KBM-7 (cell line): ENCODE measurements at regions not wholly inside any gene's neighbourhood (a gene's known extent, or its start where the extent isn't known, plus 50 kb on each side); places are given as distances from the start of the nearest gene placed in this dataset.

Experiments
- DNase-seq: peaks from one replicate; pipeline ENCODE4 v3.0.0-alpha.2; 2015
- in situ Hi-C: fragments of 300-500 bp; cut with MboI; formaldehyde crosslinking; loops from 2 replicates; pipeline ENCODE4 v1.14.3; 2020; ENCODE audit warnings: low sequenced_read_pairs, low pct_unique_long_range_greater_than_20kb, mixed read lengths

DNA sequence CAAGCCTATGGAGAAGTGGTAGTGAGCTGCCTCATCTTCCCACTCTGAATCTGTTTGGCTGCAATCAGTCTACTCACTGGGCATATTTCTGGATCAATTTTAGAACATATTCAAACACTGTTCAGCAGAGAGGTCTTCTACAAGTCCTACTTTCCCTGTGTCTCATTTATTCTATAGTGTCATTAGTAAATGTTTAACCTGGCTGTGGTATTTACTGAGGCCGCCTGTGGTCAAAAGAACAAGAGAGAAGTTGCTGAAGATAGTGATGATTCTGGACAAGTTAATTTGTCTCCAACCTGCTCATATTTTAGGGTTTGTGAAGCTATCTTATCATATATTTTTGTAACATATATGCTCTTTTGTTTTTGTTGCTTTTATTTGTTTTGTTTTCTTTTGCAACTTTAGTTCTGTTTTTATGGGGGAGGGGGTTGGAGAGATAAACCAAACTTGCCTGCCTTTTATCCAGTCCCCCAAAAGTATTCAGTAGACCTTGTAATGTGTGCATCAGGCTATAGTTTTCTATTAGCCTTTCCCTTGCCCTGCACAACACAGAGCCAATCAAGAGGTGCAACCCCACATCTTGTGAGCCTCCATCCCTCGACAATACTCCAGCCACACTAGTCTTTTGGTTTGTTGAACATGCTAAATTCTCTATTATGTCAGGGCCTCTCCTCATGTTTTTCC, 362.8 kb upstream of the MBL2 start:
- in situ Hi-C loops, result no loop called here
- no peak for DNase-seq

DNA sequence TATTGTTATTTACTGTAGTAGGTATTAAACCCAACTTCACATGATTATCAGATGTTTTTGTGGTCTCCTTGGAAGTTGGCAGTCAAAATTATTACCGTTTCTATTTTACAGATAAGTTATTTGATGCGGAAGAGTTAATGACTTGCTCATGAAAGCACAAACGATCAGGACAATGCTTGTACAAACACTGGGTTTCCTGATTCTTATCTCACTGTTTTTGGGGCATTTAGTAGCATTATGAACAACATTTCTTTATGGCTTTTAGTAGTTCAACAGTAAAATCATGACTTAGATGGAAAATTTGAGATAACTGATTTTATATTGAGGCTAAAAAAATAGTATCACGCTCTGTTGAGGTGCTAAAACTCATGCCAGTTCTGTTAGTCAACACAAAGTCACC, 361.5 kb upstream of the MBL2 start:
- DNase-seq, result no peak
- in situ Hi-C loops, result no loop called here

DNA sequence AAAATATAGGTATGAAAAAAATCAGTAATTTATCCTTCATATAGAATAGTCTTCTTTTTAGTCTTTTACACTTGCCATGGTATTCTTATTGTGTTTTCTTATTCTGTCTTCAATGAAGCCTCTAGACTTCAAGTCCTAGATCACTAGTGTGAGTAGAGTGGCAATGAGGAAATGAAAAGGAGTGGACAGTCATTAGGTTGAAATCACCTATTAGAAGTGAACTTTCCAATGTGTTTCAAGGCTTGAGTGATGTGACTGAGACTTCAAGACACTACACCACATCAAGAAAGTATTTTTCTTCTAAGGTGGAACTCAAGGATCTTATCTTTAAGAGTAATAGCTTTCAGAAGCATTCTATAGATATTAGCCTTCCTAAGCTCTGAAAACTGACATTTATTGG, 357.8 kb upstream of the MBL2 start:
- in situ Hi-C loops, result no loop called here
- DNase-seq, result no peak

DNA sequence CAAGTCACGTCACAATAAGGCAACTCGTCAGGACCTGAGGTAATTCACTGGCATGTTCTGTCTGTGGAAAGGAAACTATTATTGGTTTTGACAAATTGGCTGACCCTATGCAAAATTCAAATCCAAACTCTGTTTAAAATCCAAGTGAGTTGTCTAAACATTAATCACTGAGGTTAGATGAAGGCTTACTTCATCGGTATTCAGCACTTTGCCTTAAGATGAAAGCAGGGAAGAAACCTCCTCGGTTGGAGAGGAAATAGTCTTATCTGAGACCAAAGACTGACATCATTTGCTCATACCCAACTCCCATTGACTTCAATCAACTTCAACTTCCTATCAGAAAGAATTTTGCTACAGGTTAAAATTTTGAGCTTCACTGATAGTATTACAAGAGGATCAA, 355.1 kb upstream of the MBL2 start:
- DNase-seq, result no peak
- in situ Hi-C loops, result no loop called here

DNA sequence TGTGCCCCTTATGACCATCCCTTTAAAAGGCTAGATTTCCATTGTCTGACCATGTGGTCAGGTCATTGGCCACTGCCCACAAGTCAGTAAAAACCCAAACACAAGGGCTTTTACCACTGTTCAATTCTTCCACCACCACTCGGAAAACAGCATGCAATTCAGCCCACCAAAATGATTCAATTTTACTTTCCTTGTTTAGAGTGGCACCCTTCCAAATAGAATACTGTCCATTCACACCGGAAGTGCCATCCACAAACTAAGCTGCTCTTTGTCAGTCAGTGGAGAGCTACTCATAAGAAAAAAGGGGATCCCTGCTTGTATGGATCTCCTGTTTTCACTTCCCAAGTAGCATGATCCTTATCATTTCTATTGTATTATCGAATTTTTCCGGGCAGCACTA, 350.7 kb upstream of the MBL2 start:
- DNase-seq, result no peak
- in situ Hi-C loops, result no loop called here

DNA sequence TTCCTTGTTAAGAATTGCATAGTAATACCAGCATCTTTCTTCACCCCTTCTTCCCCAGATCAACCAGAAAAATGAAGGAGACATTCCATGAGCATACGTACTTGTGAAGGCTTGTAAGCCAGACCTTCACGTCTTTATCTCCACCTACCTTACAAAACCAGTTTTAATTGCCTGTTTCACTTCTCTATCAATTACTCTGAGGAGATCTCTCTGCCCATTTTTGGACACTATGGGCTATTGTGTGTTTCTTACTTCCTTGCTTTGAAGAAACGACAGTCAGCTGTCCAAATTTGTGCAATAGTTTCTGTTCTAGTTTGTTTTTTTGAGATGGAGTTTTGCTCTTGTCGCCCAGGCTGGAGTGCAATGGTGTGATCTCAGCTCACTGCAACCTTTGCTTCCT, 349.7 kb upstream of the MBL2 start:
- no peak for DNase-seq
- in situ Hi-C loops, result no loop called here

DNA sequence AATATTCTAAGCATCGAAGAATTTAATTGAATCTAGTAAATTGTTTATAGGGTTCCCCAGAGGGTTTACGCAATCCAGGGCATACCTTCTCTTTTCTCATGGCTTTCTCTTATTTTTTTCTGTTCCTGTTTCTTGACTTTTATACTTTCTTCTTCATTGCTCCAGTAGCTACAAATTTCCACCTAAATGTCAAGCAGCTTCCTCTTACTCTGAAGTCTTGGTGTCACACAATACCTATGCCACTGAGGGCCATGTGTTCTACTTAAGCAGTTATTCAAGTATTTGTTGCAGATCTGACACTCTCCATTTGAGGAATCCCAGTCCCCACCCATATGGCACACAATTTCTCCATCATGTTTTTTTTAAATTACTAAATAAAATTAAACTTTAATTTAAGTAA, 343.1 kb upstream of the MBL2 start:
- in situ Hi-C loops, result no loop called here
- peak; percentile 23 for DNase-seq

DNA sequence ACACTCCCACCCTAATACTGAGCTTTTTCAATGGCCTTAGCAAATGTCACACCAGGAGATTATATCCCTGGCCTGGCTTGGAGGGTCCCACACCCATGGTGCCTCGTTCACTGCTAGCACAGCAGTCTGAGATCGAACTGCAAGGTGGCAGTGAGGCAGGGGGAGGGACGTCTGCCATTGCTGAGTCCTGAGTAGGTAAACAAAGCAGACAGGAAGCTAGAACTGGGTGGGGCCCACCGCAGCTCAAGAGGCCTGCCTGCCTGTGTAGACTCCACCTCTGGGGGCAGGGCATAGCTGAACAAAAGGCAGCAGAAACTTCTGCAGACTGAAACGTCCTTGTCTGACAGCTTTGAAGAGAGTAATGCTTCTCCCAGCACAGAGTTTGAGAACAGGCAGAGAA, 338.9 kb upstream of the MBL2 start:
- peak; percentile 56 for DNase-seq
- in situ Hi-C loops, result no loop called here

DNA sequence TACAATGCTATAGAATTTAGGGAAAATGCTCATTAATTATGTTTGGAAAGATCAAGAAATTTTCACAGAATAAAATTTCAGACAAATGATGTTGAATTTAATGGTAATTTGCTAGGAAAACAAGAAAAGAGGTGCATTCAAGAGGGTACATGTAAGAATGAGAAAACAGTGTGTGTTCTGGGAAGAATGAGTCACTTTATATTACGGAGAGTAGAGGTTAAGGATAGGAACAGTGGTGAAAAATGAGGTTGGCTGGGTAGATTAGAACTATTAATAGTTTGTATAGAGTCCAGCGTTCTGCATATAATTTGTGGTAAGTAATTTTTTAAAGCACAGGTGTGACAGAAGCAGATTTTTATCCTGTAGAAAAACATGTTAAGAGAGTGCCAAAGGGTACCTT, 336.7 kb upstream of the MBL2 start:
- DNase-seq, result no peak
- in situ Hi-C loops, result no loop called here

DNA sequence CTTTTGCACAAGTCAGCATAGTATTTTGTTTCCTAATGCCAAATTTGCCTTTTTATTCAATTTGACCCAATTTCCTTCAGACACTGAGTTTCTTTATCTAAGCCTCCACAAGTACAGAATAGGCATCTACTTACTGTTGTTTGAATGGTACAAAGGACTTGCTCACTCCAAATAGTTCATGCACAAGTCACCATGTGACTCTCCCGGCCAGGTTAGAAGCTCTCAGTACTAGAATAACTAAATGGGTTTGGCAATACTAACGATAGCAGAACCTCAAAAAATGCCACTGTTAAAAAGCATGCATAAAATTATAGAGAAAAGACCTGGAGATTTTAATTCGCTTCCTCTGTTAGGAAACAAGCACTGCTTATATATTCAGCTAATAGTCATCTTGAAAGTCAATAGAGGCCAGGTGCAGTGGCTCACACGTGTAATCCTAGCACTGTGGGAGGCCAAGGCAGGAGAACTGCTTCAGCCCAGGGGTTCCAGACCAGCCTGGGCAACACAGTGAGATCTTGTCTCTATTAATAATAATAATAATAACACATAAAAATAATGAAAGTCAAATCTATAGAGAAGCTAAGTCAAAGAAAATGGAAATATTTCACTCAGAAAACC, 335.8 kb upstream of the MBL2 start:
- DNase-seq, result no peak
- in situ Hi-C loops, result no loop called here

DNA sequence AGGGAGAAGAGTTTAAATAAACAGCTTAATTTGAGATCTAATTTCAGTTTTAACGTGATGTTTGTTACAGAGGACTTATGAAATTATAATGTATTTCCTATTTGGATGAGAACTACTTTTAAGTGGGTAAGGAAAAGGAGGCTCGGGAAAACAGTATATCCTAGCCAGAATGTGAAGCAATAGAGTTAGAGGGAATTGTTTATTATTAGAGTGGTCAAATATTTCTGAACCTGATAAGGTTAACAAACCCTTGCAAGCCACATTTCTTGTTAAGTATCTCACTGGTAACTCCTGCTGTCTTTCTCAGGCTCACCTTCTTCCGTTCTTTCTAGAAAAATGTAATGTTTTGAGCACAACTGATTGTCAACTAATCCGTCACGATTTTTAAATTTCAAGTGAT, 335.1 kb upstream of the MBL2 start:
- no peak for DNase-seq
- in situ Hi-C loops, result no loop called here

DNA sequence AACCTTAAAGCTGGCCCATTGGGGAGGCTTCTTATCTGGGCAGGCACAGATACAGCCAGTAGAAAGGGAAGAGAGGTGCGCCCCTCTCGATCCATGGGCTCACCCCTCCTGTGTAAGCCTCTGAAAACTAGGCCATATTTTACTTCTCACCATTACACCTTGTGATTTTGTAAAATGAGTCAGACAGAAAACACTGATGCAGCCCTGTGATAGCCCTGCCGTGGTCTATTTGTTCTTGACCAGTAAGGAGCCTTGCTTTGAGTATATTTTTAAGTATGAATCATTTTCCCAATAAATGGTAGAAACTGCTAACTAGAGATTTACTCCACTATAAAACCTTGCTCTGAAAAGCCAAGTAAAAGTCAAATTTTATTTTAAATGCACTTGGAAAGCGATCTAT, 329.8 kb upstream of the MBL2 start:
- in situ Hi-C loops, result no loop called here
- DNase-seq, result no peak

DNA sequence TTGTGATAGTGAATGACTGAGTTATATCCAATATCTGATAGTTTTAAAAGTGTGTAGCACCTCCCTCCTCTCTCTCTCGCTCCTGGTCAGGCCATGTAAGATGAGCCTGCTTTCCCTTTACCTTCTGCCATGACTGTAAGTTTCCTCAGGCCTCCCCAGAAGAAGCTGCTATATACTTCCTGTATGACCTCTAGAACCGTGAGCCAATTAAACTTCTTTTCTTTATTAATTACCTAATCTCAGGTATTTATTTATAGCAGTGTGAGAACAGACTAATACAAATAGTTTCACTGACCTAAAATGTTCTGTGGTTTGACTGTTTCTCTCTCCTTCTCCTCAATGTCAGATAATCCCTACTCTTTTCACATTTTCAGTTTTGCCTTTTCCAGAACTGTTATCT, 321.3 kb upstream of the MBL2 start:
- DNase-seq, result no peak
- in situ Hi-C loops, result no loop called here

DNA sequence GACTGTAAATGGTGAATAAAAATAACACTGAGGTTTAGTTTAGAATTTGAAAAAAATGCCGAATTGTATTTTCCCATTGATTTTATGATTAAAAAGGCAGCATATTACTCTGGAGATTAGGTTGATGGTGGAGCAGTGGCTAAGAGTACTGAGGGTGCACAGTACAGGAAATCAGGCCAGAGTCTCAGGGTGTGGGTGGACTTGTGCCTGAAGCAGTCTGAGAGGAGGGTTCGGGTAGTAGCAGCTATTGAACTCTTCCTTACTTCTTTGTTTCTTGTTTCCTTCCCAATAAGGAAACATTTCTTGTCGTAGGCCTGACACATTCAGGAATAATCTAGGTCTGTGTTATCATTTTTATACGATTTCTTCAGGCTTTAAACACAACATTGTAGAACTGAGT, 319.0 kb upstream of the MBL2 start:
- DNase-seq, result no peak
- in situ Hi-C loops, result no loop called here

DNA sequence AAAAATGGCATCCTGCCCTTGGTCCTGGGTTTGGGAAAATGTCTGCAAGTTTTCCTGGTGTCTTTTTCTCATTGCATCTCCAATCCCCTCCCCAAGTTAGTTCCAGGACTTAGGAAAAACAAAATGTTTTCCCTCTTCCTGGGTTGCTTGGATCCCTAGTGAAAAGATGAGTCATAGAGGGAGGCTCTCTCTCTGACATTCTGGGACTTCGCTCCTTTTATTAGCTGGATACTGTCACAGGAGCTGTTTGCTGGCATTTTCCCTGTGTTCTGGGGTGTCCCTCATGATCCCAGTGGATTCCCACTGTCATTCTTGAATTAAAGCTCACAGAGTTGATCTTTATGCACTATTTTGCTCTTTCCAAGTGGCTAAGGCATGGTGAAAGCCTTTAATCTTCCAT, 316.4 kb upstream of the MBL2 start:
- in situ Hi-C loops, result no loop called here
- no peak for DNase-seq

DNA sequence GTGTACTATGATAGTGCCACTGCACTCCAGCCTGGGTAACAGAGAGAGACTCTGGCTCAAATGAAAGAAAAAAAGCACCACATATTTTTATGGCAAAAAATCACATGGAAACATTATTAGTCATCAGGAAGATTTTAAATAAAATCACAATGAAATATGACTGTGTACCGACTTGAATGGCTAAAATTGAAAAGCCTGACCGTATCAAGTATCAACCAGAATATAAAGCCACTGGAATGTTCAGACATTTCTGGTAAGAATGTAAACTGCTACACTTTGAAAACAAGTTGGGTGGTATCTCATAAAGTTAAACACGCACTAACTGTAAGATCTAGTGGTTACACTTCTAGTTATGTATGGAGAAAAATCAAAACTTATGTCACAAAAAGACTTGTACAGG, 306.7 kb upstream of the MBL2 start:
- in situ Hi-C loops, result no loop called here

DNA sequence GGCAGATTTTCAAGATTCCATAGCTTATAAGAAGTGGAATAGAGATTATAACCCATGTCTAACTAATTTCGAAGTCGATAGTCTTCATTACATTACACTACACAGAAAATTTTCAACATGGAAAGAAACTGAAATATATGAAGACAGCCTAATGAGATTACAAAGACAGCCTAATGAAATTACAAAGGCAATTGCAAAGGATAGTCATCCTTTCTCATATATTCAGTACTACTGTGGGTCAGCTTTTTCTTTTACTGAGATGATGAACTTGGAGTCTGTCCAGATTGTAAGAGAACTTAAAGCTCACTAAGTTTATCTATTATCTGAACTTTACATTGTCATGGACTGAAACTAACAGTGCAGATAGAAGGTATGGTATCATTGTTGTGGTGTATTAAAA, 304.4 kb upstream of the MBL2 start:
- in situ Hi-C loops, result no loop called here
- no peak for DNase-seq

More for the DNA sequence above, 306.7 kb upstream of the MBL2 start:
- DNase-seq, result no peak

DNA sequence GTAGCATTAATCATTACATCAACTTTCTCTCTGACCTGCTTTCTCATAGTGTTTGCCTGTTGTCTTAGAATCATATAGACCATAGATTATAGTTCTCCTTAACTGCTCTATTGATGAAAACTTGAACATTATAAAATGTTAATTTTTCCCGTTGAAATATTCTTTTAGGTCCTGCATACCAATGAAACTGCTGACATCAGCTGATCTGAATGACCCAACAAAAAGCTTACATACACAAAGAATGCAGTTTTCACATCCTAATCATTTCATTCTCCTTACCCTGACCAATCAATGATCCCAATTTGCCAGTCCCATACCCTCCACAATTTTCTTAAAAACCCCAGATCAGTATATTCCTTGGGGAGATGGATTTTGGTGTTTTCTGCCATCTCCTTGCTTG, 302.9 kb upstream of the MBL2 start:
- no peak for DNase-seq
- in situ Hi-C loops, result no loop called here

DNA sequence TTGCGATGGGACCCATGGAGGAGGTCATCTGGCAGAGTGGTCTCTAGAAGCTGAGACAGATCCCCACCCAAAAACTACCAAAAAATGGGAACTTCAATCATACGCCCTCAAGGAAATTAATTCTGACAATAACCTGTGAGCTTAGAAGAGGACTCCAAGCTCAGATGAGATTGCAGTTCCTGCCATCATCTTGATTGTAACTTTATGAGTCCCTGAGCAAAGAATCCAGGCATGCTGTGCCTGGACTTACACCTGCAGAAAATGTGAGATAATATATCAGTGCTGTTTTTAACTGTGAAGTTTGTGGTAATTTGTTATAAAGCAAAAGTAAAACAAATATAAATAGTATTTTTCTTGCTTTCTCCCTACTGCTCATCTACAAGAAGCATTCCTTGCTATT, 299.6 kb upstream of the MBL2 start:
- in situ Hi-C loops, result no loop called here
- DNase-seq, result no peak

DNA sequence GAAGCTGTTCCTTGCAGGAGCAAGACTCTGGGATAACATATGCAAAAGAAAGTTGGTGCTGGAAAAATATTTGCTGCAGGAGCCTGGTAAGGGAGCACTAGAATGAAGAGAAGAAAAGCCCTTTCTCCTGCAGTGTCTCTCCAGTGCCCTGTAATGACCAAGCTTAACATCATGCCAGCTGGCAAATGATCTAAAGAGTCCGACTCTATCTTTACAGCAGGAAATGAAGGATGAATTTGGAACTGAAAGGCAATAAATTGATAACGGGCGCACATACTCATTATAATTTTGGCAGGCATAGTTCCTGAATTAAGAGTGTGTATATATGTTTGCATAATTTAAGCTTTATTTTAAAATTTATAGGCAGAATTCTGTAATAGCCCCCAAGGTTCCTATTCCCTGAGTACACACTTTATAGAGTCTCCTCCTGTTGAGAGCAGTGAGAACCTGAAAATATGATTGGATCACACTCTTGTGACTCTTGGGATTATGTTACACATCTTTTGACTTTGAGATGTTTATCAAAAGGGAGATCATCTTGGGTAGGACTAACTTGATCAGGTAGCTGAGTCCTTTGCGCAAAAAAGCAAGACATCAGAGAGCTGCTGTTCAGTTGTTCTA, 299.0 kb upstream of the MBL2 start:
- in situ Hi-C loops, result no loop called here
- no peak for DNase-seq

DNA sequence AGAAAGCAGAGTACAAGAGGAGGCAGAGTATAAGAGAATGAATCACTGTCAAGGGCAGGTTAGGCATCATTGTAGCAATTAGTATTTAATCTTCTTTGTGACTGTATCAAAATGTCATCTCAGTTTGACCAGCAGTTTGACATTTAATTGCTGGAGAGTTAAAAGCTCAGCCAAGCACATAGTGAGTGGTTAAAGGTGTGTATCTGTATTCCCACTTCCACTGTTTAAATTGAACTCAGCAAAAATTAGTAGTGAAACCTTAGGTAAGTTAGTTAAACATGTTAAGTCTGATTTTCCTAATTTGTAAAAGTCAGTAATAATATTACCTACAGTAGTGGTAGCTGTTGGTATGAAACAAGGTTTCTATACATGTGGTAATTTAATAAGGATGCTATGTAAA, 296.4 kb upstream of the MBL2 start:
- in situ Hi-C loops, result no loop called here

More for the DNA sequence above, 296.4 kb upstream of the MBL2 start:
- DNase-seq, result no peak
